Psoas muscle (tissue), 7 donors: ENCODE measurements at regions not wholly inside any gene's neighbourhood (a gene's known extent, or its start where the extent isn't known, plus 50 kb on each side); places are given as distances from the start of the nearest gene placed in this dataset.
"Not testable (repeated sequence)": the region's sequence is repeated elsewhere in the genome, so short reads cannot be mapped to it uniquely, and the experiment has no call there.

ENCODE experiments used
- ATAC-seq, 4 donors: fragments of 200-7000 bp; cut with Tn5 transposase; one replicate each; pipeline ENCODE4 v1.9.1; 2020; ENCODE audit warnings: moderate library complexity in 3 of 4, mild to moderate bottlenecking in 2 of 4
- DNase-seq, 2 donors: peaks; one replicate each; pipeline ENCODE4 v3.0.0-alpha.2; 2020
- H3K27ac ChIP-seq: fragments of 200-600 bp; one replicate; pipeline ENCODE4 v1.8.0; 2022
- H3K27me3 ChIP-seq, 3 donors: fragments of 200-600 bp in 1 of 3; one replicate each; pipeline versions ENCODE4 v1.6.1 to v1.8.0; 2013 to 2022; ENCODE audit warnings: low read length in 2 of 3, mild to moderate bottlenecking in 2 of 3, moderate library complexity in 1 of 3; ENCODE audit not compliant: insufficient read depth in 3 of 3
- H3K36me3 ChIP-seq, 2 donors: fragments of 200-600 bp in 1 of 2; one replicate each; pipeline versions ENCODE4 v1.6.1 to v1.8.0; 2013 to 2022; ENCODE audit warnings: low read depth in 1 of 2, mild to moderate bottlenecking in 1 of 2, moderate library complexity in 1 of 2; ENCODE audit not compliant: insufficient read depth in 1 of 2
- H3K4me1 ChIP-seq: fragments of 200-600 bp; one replicate; pipeline ENCODE4 v1.8.0; 2022
- H3K4me3 ChIP-seq: fragments of 200-600 bp; one replicate; pipeline ENCODE4 v1.8.0; 2022; ENCODE audit warnings: mild to moderate bottlenecking
- H3K9me3 ChIP-seq: fragments of 200-600 bp; one replicate; pipeline ENCODE4 v1.8.0; 2022
- CTCF ChIP-seq: fragments of 200-600 bp; IDR thresholded peaks from one replicate; pipeline ENCODE4 v1.8.0; 2022; ENCODE audit warnings: antibody characterized with exemption
- WGBS, 3 donors: extraction: QIAGEN DNeasy Blood & Tissue Kit; methylation state at CpG; one replicate each; pipeline versions ENCODE4 v1.1.6 to v1.1.7; 2013; 5-methylcytosine and 5-hydroxymethylcytosine counted together
- intact Hi-C, 2 donors: fragments of 100-400 bp; cut with DNase I; formaldehyde crosslinking; loops; one replicate each; pipeline versions ENCODE4 v1.11.0 to v1.14.2; 2022
- donor health status: healthy with polysubstance abuse.
- donor health status: DM: no; HTN: no; CAD: no; lungs with moderate emphysema.
- donor health status: Bipolar disorder and iron deficiency.
- donor health status: healthy.
- donor health status: DM: yes; HTN: yes; CAD: no.
- donor health status: DM: no; HTN: no; CAD: no.
- donor health status: DM: yes; HTN: yes; CAD: no.

DNA sequence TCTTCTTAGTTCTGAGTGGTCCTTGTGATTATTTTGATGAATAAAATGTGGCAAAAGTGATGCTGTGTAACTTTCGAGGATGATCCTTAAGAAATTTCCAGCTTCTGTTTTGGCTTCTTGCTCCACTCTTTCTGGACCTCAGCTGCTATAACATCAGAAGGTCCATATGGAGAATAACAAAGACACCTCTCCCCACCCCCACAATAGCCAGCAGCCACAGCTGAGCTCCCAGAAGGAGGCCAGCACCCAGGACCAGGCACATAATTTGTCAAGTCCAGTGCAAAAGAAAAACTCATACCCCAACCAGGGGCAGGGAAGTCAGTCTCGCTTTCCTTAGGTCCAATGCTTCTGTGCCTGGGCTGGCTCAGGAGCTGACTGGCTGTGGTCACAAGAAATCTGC lies 357.6 kb downstream of the RFC3 start:
- Histone ChIP-seq H3K4me3 (no peak overlapping the region), H3K4me1 (no peaks in the 10 kb centered on the region), H3K9me3 (no peaks in the 10 kb centered on the region), H3K27ac (no peak overlapping the region), H3K36me3 (no peaks in the 10 kb centered on the region), H3K27me3 (peaks cover 0 to 2% (median 0%) of the 10 kb centered on the region in 3 donors)
- no peak for DNase-seq
- TF ChIP-seq CTCF = no peak
- intact Hi-C loops = no loop called here
- no peak for ATAC-seq
- 89 to 95% (median 93%) methylated on average over 2 of the region's 2 CpGs for WGBS, 3 donors

GRCh38 chr13:34176633-34177032 lies 358.7 kb downstream of the RFC3 start:
- intact Hi-C loops = no loop called here
- WGBS, 3 donors = 68 to 77% (median 71%) methylated on average over 5 of the region's 5 CpGs
- no peaks in the 10 kb centered on the region for H3K9me3 ChIP-seq

GRCh38 chr13:34179481-34179880 lies 361.5 kb downstream of the RFC3 start:
- Histone ChIP-seq H3K4me3 (no peak overlapping the region), H3K27me3 (no peaks in the 10 kb centered on the region), H3K4me1 (no peaks in the 10 kb centered on the region), H3K27ac (no peak overlapping the region), H3K9me3 (no peaks in the 10 kb centered on the region), H3K36me3 (no peaks in the 10 kb centered on the region)
- ATAC-seq (no peak), DNase-seq (no peak)
- no peak for TF ChIP-seq CTCF
- 19 to 31% (median 21%) methylated on average over 1 of the region's 1 CpG for WGBS, 3 donors
- intact Hi-C loops = no loop called here

More at GRCh38 chr13:34176633-34177032, 358.7 kb downstream of the RFC3 start:
- Histone ChIP-seq H3K4me3 (no peak overlapping the region), H3K27ac (no peak overlapping the region), H3K4me1 (no peaks in the 10 kb centered on the region), H3K36me3 (no peaks in the 10 kb centered on the region), H3K27me3 (peaks cover 0 to 2% (median 0%) of the 10 kb centered on the region in 3 donors)
- DNase-seq (no peak), ATAC-seq (no peak)
- TF ChIP-seq CTCF = no peak

DNA sequence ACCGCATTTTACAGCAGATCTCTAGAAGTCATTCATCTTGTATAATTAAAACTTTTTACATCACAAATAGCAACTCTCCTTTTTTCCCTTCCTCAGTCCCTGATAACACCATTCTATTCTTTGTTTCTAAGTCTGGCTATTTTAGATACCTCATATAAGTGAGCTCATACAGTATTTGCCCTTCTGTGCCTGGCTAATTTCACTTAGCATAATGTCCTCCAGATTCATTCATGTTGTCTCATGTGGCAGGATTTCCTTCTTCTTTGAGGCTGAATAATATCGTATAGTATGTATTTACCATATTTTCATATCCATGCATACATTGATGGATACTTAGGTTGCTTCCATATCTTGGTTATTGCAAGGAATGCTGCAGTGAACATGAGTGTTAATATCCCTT lies 362.0 kb downstream of the RFC3 start:
- H3K27ac ChIP-seq = no peak overlapping the region
- intact Hi-C loops = no loop called here
- TF ChIP-seq CTCF = no peak
- WGBS, 3 donors = 84 to 94% (median 85%) methylated on average over 2 of the region's 2 CpGs
- no peaks in the 10 kb centered on the region for H3K27me3 ChIP-seq
- no peaks in the 10 kb centered on the region for H3K4me1 ChIP-seq
- no peak for DNase-seq
- H3K4me3 ChIP-seq = no peak overlapping the region
- H3K9me3 ChIP-seq = no peaks in the 10 kb centered on the region
- no peak for ATAC-seq
- no peaks in the 10 kb centered on the region for H3K36me3 ChIP-seq

DNA sequence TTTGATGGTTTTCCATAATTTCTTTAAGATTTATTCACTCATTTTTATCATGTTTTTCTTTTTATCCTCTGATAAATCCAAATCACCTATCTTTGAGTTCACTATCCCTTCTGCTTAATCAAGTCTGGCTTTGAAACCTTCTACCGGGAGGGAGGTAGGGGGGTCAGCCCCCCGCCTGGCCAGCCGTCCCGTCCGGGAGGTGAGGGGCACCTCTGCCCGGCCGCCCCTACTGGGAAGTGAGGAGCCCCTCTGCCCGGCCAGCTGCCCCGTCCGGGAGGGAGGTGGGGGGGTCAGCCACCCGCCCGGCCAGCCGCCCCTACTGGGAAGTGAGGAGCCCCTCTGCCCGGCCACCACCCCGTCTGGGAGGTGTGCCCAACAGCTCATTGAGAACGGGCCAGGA lies 363.3 kb downstream of the RFC3 start:
- WGBS, 3 donors = 94% methylated on average over 15 to 16 of the region's 16 CpGs
- H3K27me3 ChIP-seq, H3K36me3 ChIP-seq, H3K4me1 ChIP-seq, H3K9me3 ChIP-seq, ATAC-seq, intact Hi-C loops, H3K27ac ChIP-seq, DNase-seq, H3K4me3 ChIP-seq: not testable (repeated sequence)
